ENCODE measurements at regions not wholly inside any gene's neighbourhood (a gene's known extent, or its start where the extent isn't known, plus 50 kb on each side); places are given as distances from the start of the nearest gene placed in this dataset.

GRCh38 chr10:3691482-3691881 is 93.5 kb downstream of the KLF6 start:
- Histone ChIP-seq H3K36me3 (ENCODE audit: control insufficient read depth, insufficient read depth, low read length) (no peaks in the 10 kb centered on the region), H4K5ac (ENCODE audit: low read length) (no peak overlapping the region), H3K18ac (ENCODE audit: low read length) (no peak overlapping the region), H2BK15ac (replicated peaks; ENCODE audit: low read depth) (no peak overlapping the region), H3K4me3 (ENCODE audit: low read length) (no peak overlapping the region), H3K27ac (ENCODE audit: low read depth, low read length) (no peak overlapping the region), H3K23ac (ENCODE audit: low read length) (no peak overlapping the region), H3K9ac (ENCODE audit: low read length) (no peak overlapping the region), H3K4ac (ENCODE audit: low read depth, low read length) (no peak overlapping the region), H2BK5ac (ENCODE audit: low read length) (no peak overlapping the region), H3K56ac (ENCODE audit: low read length) (no peak overlapping the region), H3K27me3 (ENCODE audit: insufficient read depth, low read length, poor library complexity) (no peaks in the 10 kb centered on the region), H3K79me2 (ENCODE audit: control insufficient read depth, insufficient read depth, low read length) (no peaks in the 10 kb centered on the region), H2BK120ac (ENCODE audit: low read depth, low read length) (no peak overlapping the region), H3K79me1 (ENCODE audit: low read length) (no peaks in the 10 kb centered on the region), H4K8ac (ENCODE audit: low read depth, low read length) (no peak overlapping the region), H3K4me2 (ENCODE audit: low read length) (no peak overlapping the region), H2AK5ac (ENCODE audit: low read length) (no peak overlapping the region), H3K4me1 (ENCODE audit: control insufficient read depth, low read depth, low read length) (peaks cover 9% of the 10 kb centered on the region)
- WGBS (ENCODE audit: extremely low coverage, insufficient coverage, low lambda C conversion rate), result no CpG with 5 or more reads among the region's 8 CpGs
- DNase-seq, result no peak

- DNase-seq, result no peak
- WGBS (ENCODE audit: extremely low coverage, insufficient coverage, low lambda C conversion rate), result no CpG with 5 or more reads among the region's 5 CpGs
- Histone ChIP-seq H2BK5ac (ENCODE audit: low read length) (no peak overlapping the region), H3K4me2 (ENCODE audit: low read length) (no peak overlapping the region), H2BK15ac (replicated peaks; ENCODE audit: low read depth) (no peak overlapping the region), H3K4me3 (ENCODE audit: low read length) (no peak overlapping the region), H3K79me1 (ENCODE audit: low read length) (no peaks in the 10 kb centered on the region), H3K9ac (ENCODE audit: low read length) (no peak overlapping the region), H3K18ac (ENCODE audit: low read length) (no peak overlapping the region), H2BK120ac (ENCODE audit: low read depth, low read length) (no peak overlapping the region), H3K79me2 (ENCODE audit: control insufficient read depth, insufficient read depth, low read length) (no peaks in the 10 kb centered on the region), H3K56ac (ENCODE audit: low read length) (no peak overlapping the region), H3K4me1 (ENCODE audit: control insufficient read depth, low read depth, low read length) (peaks cover 9% of the 10 kb centered on the region), H2AK5ac (ENCODE audit: low read length) (no peak overlapping the region), H3K27ac (ENCODE audit: low read depth, low read length) (no peak overlapping the region), H4K5ac (ENCODE audit: low read length) (no peak overlapping the region), H3K4ac (ENCODE audit: low read depth, low read length) (no peak overlapping the region), H3K23ac (ENCODE audit: low read length) (no peak overlapping the region), H3K36me3 (ENCODE audit: control insufficient read depth, insufficient read depth, low read length) (no peaks in the 10 kb centered on the region), H4K8ac (ENCODE audit: low read depth, low read length) (no peak overlapping the region), H3K27me3 (ENCODE audit: insufficient read depth, low read length, poor library complexity) (no peaks in the 10 kb centered on the region)
Measured at GRCh38 chr10:3689871-3690510, 95.0 kb downstream of the KLF6 start.

- Histone ChIP-seq H3K18ac (ENCODE audit: low read length) (no peak overlapping the region), H3K23ac (ENCODE audit: low read length) (no peak overlapping the region), H3K4me2 (ENCODE audit: low read length) (no peak overlapping the region), H3K4ac (ENCODE audit: low read depth, low read length) (no peak overlapping the region), H2AK5ac (ENCODE audit: low read length) (no peak overlapping the region), H4K8ac (ENCODE audit: low read depth, low read length) (no peak overlapping the region), H3K4me3 (ENCODE audit: low read length) (no peak overlapping the region), H3K56ac (ENCODE audit: low read length) (no peak overlapping the region), H2BK120ac (ENCODE audit: low read depth, low read length) (no peak overlapping the region), H4K5ac (ENCODE audit: low read length) (no peak overlapping the region), H3K27me3 (ENCODE audit: insufficient read depth, low read length, poor library complexity) (no peaks in the 10 kb centered on the region), H3K79me2 (ENCODE audit: control insufficient read depth, insufficient read depth, low read length) (no peaks in the 10 kb centered on the region), H3K4me1 (ENCODE audit: control insufficient read depth, low read depth, low read length) (peaks cover 4% of the 10 kb centered on the region), H2BK15ac (replicated peaks; ENCODE audit: low read depth) (no peak overlapping the region), H3K9ac (ENCODE audit: low read length) (no peak overlapping the region), H2BK5ac (ENCODE audit: low read length) (no peak overlapping the region), H3K27ac (ENCODE audit: low read depth, low read length) (no peak overlapping the region), H3K36me3 (ENCODE audit: control insufficient read depth, insufficient read depth, low read length) (no peaks in the 10 kb centered on the region), H3K79me1 (ENCODE audit: low read length) (no peaks in the 10 kb centered on the region)
- no CpG with 5 or more reads among the region's 5 CpGs for WGBS (ENCODE audit: extremely low coverage, insufficient coverage, low lambda C conversion rate)
- no peak for DNase-seq
Measured at GRCh38 chr10:3687510-3688081, 97.4 kb downstream of the KLF6 start.

- no peak overlapping the region for H4K5ac ChIP-seq (ENCODE audit: low read length)
- H3K4me1 ChIP-seq (ENCODE audit: control insufficient read depth, low read depth, low read length), result peaks cover 2% of the 10 kb centered on the region
- no peak overlapping the region for H3K9ac ChIP-seq (ENCODE audit: low read length)
- H3K27me3 ChIP-seq (ENCODE audit: insufficient read depth, low read length, poor library complexity), result no peaks in the 10 kb centered on the region
- WGBS (ENCODE audit: extremely low coverage, insufficient coverage, low lambda C conversion rate), result no CpG with 5 or more reads among the region's 3 CpGs
- H2BK15ac ChIP-seq (replicated peaks; ENCODE audit: low read depth), result no peak overlapping the region
- no peak overlapping the region for H2AK5ac ChIP-seq (ENCODE audit: low read length)
- DNase-seq, result no peak
- H3K18ac ChIP-seq (ENCODE audit: low read length), result no peak overlapping the region
- no peak overlapping the region for H4K8ac ChIP-seq (ENCODE audit: low read depth, low read length)
- H3K4me3 ChIP-seq (ENCODE audit: low read length), result no peak overlapping the region
- H3K36me3 ChIP-seq (ENCODE audit: control insufficient read depth, insufficient read depth, low read length), result no peaks in the 10 kb centered on the region
- H2BK5ac ChIP-seq (ENCODE audit: low read length), result no peak overlapping the region
- H3K56ac ChIP-seq (ENCODE audit: low read length), result no peak overlapping the region
- H3K23ac ChIP-seq (ENCODE audit: low read length), result no peak overlapping the region
- no peaks in the 10 kb centered on the region for H3K79me1 ChIP-seq (ENCODE audit: low read length)
- H2BK120ac ChIP-seq (ENCODE audit: low read depth, low read length), result no peak overlapping the region
- H3K4ac ChIP-seq (ENCODE audit: low read depth, low read length), result no peak overlapping the region
- no peak overlapping the region for H3K27ac ChIP-seq (ENCODE audit: low read depth, low read length)
- H3K4me2 ChIP-seq (ENCODE audit: low read length), result no peak overlapping the region
- no peaks in the 10 kb centered on the region for H3K79me2 ChIP-seq (ENCODE audit: control insufficient read depth, insufficient read depth, low read length)
Measured at GRCh38 chr10:3685384-3685783, 99.6 kb downstream of the KLF6 start.

- Histone ChIP-seq H3K4ac (ENCODE audit: low read depth, low read length) (no peak overlapping the region), H3K79me2 (ENCODE audit: control insufficient read depth, insufficient read depth, low read length) (no peaks in the 10 kb centered on the region), H3K27me3 (ENCODE audit: insufficient read depth, low read length, poor library complexity) (no peaks in the 10 kb centered on the region), H3K23ac (ENCODE audit: low read length) (no peak overlapping the region), H3K4me3 (ENCODE audit: low read length) (no peak overlapping the region), H4K5ac (ENCODE audit: low read length) (no peak overlapping the region), H3K79me1 (ENCODE audit: low read length) (no peaks in the 10 kb centered on the region), H3K27ac (ENCODE audit: low read depth, low read length) (no peak overlapping the region), H2BK120ac (ENCODE audit: low read depth, low read length) (no peak overlapping the region), H3K18ac (ENCODE audit: low read length) (no peak overlapping the region), H3K4me1 (ENCODE audit: control insufficient read depth, low read depth, low read length) (peaks cover 2% of the 10 kb centered on the region), H3K36me3 (ENCODE audit: control insufficient read depth, insufficient read depth, low read length) (no peaks in the 10 kb centered on the region), H2AK5ac (ENCODE audit: low read length) (no peak overlapping the region), H3K9ac (ENCODE audit: low read length) (no peak overlapping the region), H3K4me2 (ENCODE audit: low read length) (no peak overlapping the region), H4K8ac (ENCODE audit: low read depth, low read length) (no peak overlapping the region), H2BK15ac (replicated peaks; ENCODE audit: low read depth) (no peak overlapping the region), H3K56ac (ENCODE audit: low read length) (no peak overlapping the region), H2BK5ac (ENCODE audit: low read length) (no peak overlapping the region)
- DNase-seq, result no peak
- WGBS (ENCODE audit: extremely low coverage, insufficient coverage, low lambda C conversion rate), result no CpG with 5 or more reads among the region's 2 CpGs
Measured at GRCh38 chr10:3684891-3685290, 100.1 kb downstream of the KLF6 start.

- Histone ChIP-seq H3K56ac (ENCODE audit: low read length) (no peak overlapping the region), H2BK120ac (ENCODE audit: low read depth, low read length) (no peak overlapping the region), H2BK15ac (replicated peaks; ENCODE audit: low read depth) (no peak overlapping the region), H3K23ac (ENCODE audit: low read length) (no peak overlapping the region), H3K4me2 (ENCODE audit: low read length) (no peak overlapping the region), H4K5ac (ENCODE audit: low read length) (no peak overlapping the region), H3K4ac (ENCODE audit: low read depth, low read length) (no peak overlapping the region), H3K36me3 (ENCODE audit: control insufficient read depth, insufficient read depth, low read length) (no peaks in the 10 kb centered on the region), H2AK5ac (ENCODE audit: low read length) (no peak overlapping the region), H4K8ac (ENCODE audit: low read depth, low read length) (no peak overlapping the region), H3K4me1 (ENCODE audit: control insufficient read depth, low read depth, low read length) (peaks cover 2% of the 10 kb centered on the region), H3K79me2 (ENCODE audit: control insufficient read depth, insufficient read depth, low read length) (no peaks in the 10 kb centered on the region), H3K27ac (ENCODE audit: low read depth, low read length) (no peak overlapping the region), H3K27me3 (ENCODE audit: insufficient read depth, low read length, poor library complexity) (no peaks in the 10 kb centered on the region), H3K4me3 (ENCODE audit: low read length) (no peak overlapping the region), H3K79me1 (ENCODE audit: low read length) (no peaks in the 10 kb centered on the region), H2BK5ac (ENCODE audit: low read length) (no peak overlapping the region), H3K18ac (ENCODE audit: low read length) (no peak overlapping the region), H3K9ac (ENCODE audit: low read length) (no peak overlapping the region)
- DNase-seq, result no peak
- WGBS (ENCODE audit: extremely low coverage, insufficient coverage, low lambda C conversion rate), result no CpG with 5 or more reads among the region's 4 CpGs
Measured at GRCh38 chr10:3683560-3683959, 101.4 kb downstream of the KLF6 start.

Measured in mesendoderm (in vitro differentiated cells).